K562 (cell line): ENCODE measurements at regions not wholly inside any gene's neighbourhood (a gene's known extent, or its start where the extent isn't known, plus 50 kb on each side); places are given as distances from the start of the nearest gene placed in this dataset.

ENCODE experiments used
- ATAC-seq: fragments of 200-7000 bp; cut with Tn5 transposase; 3 replicates; pipeline ENCODE4 v1.9.1; 2020; ENCODE audit warnings: moderate library complexity
- BruUV-seq: library from RNA; stranded (reverse); fragments of 400-500 nt; replicated peaks from 2 replicates; lab custom pipeline; 2021; lab: Mats Ljungman, UMichigan
- CTCF ChIA-PET: fragments of 300-600 bp; formaldehyde crosslinking; extraction: SDS; loops from one replicate; lab custom pipeline; 2021; ENCODE audit warnings: low intra/inter-chr PET ratio; lab: Yijun Ruan, JAX
- POLR2A ChIA-PET: fragments of 300-600, 350-650 bp; sonication (Branson Sonifier 250); formaldehyde crosslinking; extraction: SDS; loops from one replicate; lab custom pipeline; 2021; ENCODE audit warnings: antibody characterized with exemption, inconsistent platforms; lab: Yijun Ruan, JAX
- DNase-seq, 4 experiments: peaks; one replicate each; pipeline versions ENCODE4 v3.0.0 to v3.0.0-alpha.2; 2011 to 2018; ENCODE audit warnings: low spot score in 3 of 4, mixed read lengths in 3 of 4; ENCODE audit errors: extremely low read depth in 1 of 4
- FAIRE-seq: peaks from 2 replicates; lab custom pipeline; 2011; peaks lifted over from hg19 to GRCh38; lab: Jason Lieb, UNC
- H2AFZ ChIP-seq: 2 replicates; pipeline ENCODE4 v1.6.0; 2011; ENCODE audit warnings: low read depth, low read length, control low read depth, inconsistent platforms
- H3K27ac ChIP-seq: fragments of 200-600 bp; 3 replicates; pipeline ENCODE4 v1.8.0; 2011; ENCODE audit warnings: low read depth, mild to moderate bottlenecking, control low read depth, inconsistent platforms, low read length, moderate library complexity, mixed read lengths; ENCODE audit errors: extremely low read depth
- H3K27me3 ChIP-seq, 2 experiments: fragments of 300-600 bp in 1 of 2; 2 replicates in 1 of 2; 3 replicates in 1 of 2; pipeline versions ENCODE4 v1.6.0 to v1.8.0; 2011; ENCODE audit warnings: inconsistent platforms in 2 of 2, low read length in 2 of 2, mild to moderate bottlenecking in 1 of 2, mixed read lengths in 1 of 2, moderate library complexity in 1 of 2; ENCODE audit not compliant: control insufficient read depth in 2 of 2, insufficient read depth in 2 of 2
- H3K36me3 ChIP-seq: fragments of 300-600 bp; 3 replicates; pipeline ENCODE4 v1.8.0; 2011; ENCODE audit warnings: mild to moderate bottlenecking, low read length, inconsistent platforms; ENCODE audit not compliant: control insufficient read depth, insufficient read depth
- H3K4me1 ChIP-seq, 2 experiments: fragments of 200-600 bp in 1 of 2; replicated peaks in 1 of 2; 2 replicates in 1 of 2; 3 replicates in 1 of 2; pipeline versions ENCODE4 v1.5.1 to v1.8.0; 2011; ENCODE audit warnings: inconsistent platforms in 2 of 2, low read length in 2 of 2, mild to moderate bottlenecking in 1 of 2, mixed read lengths in 1 of 2, moderate library complexity in 1 of 2; ENCODE audit not compliant: control insufficient read depth in 2 of 2, insufficient read depth in 2 of 2
- H3K4me2 ChIP-seq: 2 replicates; pipeline ENCODE4 v1.6.1; 2011; ENCODE audit warnings: low read length, control low read depth, inconsistent platforms, mixed read lengths; ENCODE audit not compliant: insufficient read depth
- H3K4me3 ChIP-seq: fragments of 200-600 bp; sonication (generic), shearing (Covaris generic); 2 replicates; pipeline ENCODE4 v1.5.1; 2016; ENCODE audit warnings: control low read depth, inconsistent platforms
- H3K79me2 ChIP-seq: fragments of 200-600 bp; 3 replicates; pipeline ENCODE4 v1.8.0; 2011; ENCODE audit warnings: low read length, inconsistent platforms; ENCODE audit not compliant: control insufficient read depth, insufficient read depth
- H3K9ac ChIP-seq, 2 experiments: 2 replicates each; pipeline versions ENCODE4 v1.6.0 to v1.6.1; 2011; ENCODE audit warnings: low read depth in 2 of 2, low read length in 2 of 2, control low read depth in 1 of 2, inconsistent platforms in 1 of 2, mild to moderate bottlenecking in 1 of 2, mixed read lengths in 1 of 2; ENCODE audit not compliant: insufficient read depth in 1 of 2
- H3K9me1 ChIP-seq: one replicate; pipeline ENCODE4 v1.6.0; 2011; ENCODE audit warnings: inconsistent platforms, mild to moderate bottlenecking, low read length, moderate library complexity; ENCODE audit not compliant: control insufficient read depth, insufficient read depth
- H3K9me3 ChIP-seq: replicated peaks from 2 replicates; pipeline ENCODE4 v1.5.1; 2011; ENCODE audit warnings: low read depth, low read length, inconsistent platforms; ENCODE audit not compliant: control insufficient read depth, insufficient read depth
- H4K20me1 ChIP-seq: replicated peaks from 2 replicates; pipeline ENCODE4 v1.6.1; 2011; ENCODE audit warnings: low read length, inconsistent platforms, mixed read lengths; ENCODE audit not compliant: control insufficient read depth, insufficient read depth
- CBX1 ChIP-seq: sonication (generic); IDR thresholded peaks from 2 replicates; pipeline ENCODE4 v1.6.1; 2016; ENCODE audit warnings: antibody characterized with exemption, low read depth, mild to moderate bottlenecking
- CBX8 ChIP-seq: fragments of 200-600 bp; sonication (generic); IDR thresholded peaks from 2 replicates; pipeline ENCODE4 v1.6.1; 2012; ENCODE audit warnings: borderline replicate concordance, mixed run types, low read depth, mild to moderate bottlenecking, moderate library complexity, mixed read lengths, low read length, control low read depth, inconsistent platforms; ENCODE audit not compliant: poor library complexity, severe bottlenecking; ENCODE audit errors: extremely low read depth
- CSDE1 ChIP-seq, 2 experiments: fragments of 450-650 bp; IDR thresholded peaks; 2 replicates each; pipeline ENCODE4 v1.6.1; 2016; ENCODE audit warnings: mild to moderate bottlenecking in 1 of 2
- ETS2 ChIP-seq: IDR thresholded peaks from 2 replicates; pipeline ENCODE4 v1.6.1; 2016; ENCODE audit warnings: borderline replicate concordance, missing genetic modification characterization, mild to moderate bottlenecking, moderate library complexity, missing compliant biosample characterization; ENCODE audit not compliant: poor library complexity, severe bottlenecking
- GTF2E2 ChIP-seq: fragments of 200-800 bp; sonication (Bioruptor generic); IDR thresholded peaks from 2 replicates; pipeline ENCODE4 v1.6.1; 2016; ENCODE audit warnings: missing genetic modification characterization, missing compliant biosample characterization
- JUN ChIP-seq, 2 experiments: sonication (generic) in 1 of 2; formaldehyde crosslinking in 1 of 2; IDR thresholded peaks; 2 replicates each; pipeline versions ENCODE4 v1.6.1 to v1.8.0; 2012 to 2022; ENCODE audit warnings: borderline replicate concordance in 2 of 2, mild to moderate bottlenecking in 2 of 2, improper control_type of control experiment in 1 of 2, low read depth in 1 of 2, low read length in 1 of 2, missing genetic modification reagents in 1 of 2
- KDM2B ChIP-seq: fragments of 250-450 bp; sonication (Bioruptor Pico); IDR thresholded peaks from 2 replicates; pipeline ENCODE4 v1.8.0; 2021; ENCODE audit warnings: mild to moderate bottlenecking, moderate library complexity
- KDM5B ChIP-seq: fragments of 200-600 bp; sonication (generic); IDR thresholded peaks from 2 replicates; pipeline ENCODE4 v1.6.1; 2012; ENCODE audit warnings: low read depth, mild to moderate bottlenecking, moderate library complexity, low read length, control low read depth, inconsistent platforms; ENCODE audit not compliant: insufficient replicate concordance
- MTF1 ChIP-seq: fragments of 250-450 bp; sonication (Bioruptor Pico); IDR thresholded peaks from 2 replicates; pipeline ENCODE4 v1.9.0; 2021; ENCODE audit warnings: moderate library complexity, mild to moderate bottlenecking, inconsistent platforms, borderline replicate concordance
- NR2F6 ChIP-seq: fragments of 450-650 bp; formaldehyde crosslinking; IDR thresholded peaks from 2 replicates; pipeline ENCODE4 v1.4.0; 2020; ENCODE audit warnings: mild to moderate bottlenecking
- SNIP1 ChIP-seq: fragments of 450-650 bp; IDR thresholded peaks from 2 replicates; pipeline ENCODE4 v1.7.1; 2017; ENCODE audit warnings: low read depth, mild to moderate bottlenecking
- SRSF1 ChIP-seq: fragments of 200-400 bp; formaldehyde crosslinking; IDR thresholded peaks from 2 replicates; pipeline ENCODE4 v1.6.1; 2017; ENCODE audit warnings: mild to moderate bottlenecking, low read depth, low read length, moderate library complexity
- TCF3 ChIP-seq: sonication (generic); formaldehyde crosslinking; IDR thresholded peaks from 2 replicates; pipeline ENCODE4 v1.4.0; 2020; ENCODE audit warnings: mild to moderate bottlenecking, missing genetic modification reagents
- TEAD4 ChIP-seq, 2 experiments: sonication (generic) in 1 of 2; formaldehyde crosslinking in 1 of 2; IDR thresholded peaks; 2 replicates each; pipeline versions ENCODE4 v1.6.1 to v1.8.0; 2012 to 2022; ENCODE audit warnings: borderline replicate concordance in 1 of 2, inconsistent platforms in 1 of 2, low read length in 1 of 2, mild to moderate bottlenecking in 1 of 2, missing genetic modification reagents in 1 of 2
- ZNF41 ChIP-seq: fragments of 250-450 bp; sonication (Bioruptor Pico); conservative IDR thresholded peaks from 2 replicates; pipeline ENCODE4 v1.4.0; 2020; ENCODE audit warnings: mild to moderate bottlenecking
- ZNF699 ChIP-seq: fragments of 250-450 bp; sonication (Bioruptor Pico); IDR thresholded peaks from 2 replicates; pipeline ENCODE4 v1.8.0; 2021; ENCODE audit warnings: mild to moderate bottlenecking, moderate library complexity; ENCODE audit not compliant: insufficient replicate concordance
- WGBS: fragments of 100-300 bp; shearing (Covaris generic); methylation state at CpG from one replicate; pipeline ENCODE4 v1.1.6; 2016; ENCODE audit warnings: low coverage, mixed read lengths; ENCODE audit not compliant: insufficient coverage; ENCODE audit errors: missing lambda C conversion rate; 5-methylcytosine and 5-hydroxymethylcytosine counted together
- in situ Hi-C: fragments of 300-500 bp; cut with MboI; formaldehyde crosslinking; loops from 4 replicates; pipeline ENCODE4 v1.15.0; 2018; ENCODE audit warnings: inconsistent platforms, mixed read lengths
- intact Hi-C: fragments of 100-400 bp; cut with micrococcal nuclease; formaldehyde crosslinking; loops from 2 replicates; pipeline ENCODE4 v1.14.2; 2022
- TF ChIP-seq, protein P1 (sequence below), 3 experiments: fragments of 200-800 bp in 1 of 3; sonication (Bioruptor generic) in 1 of 3; sonication (generic) in 1 of 3; formaldehyde crosslinking in 1 of 3; IDR thresholded peaks; 2 replicates each; pipeline versions ENCODE4 v1.6.1 to v1.8.0; 2016 to 2022; ENCODE audit warnings: mild to moderate bottlenecking in 2 of 3, missing compliant biosample characterization in 2 of 3, missing genetic modification characterization in 2 of 3, missing genetic modification reagents in 1 of 3
- TF ChIP-seq, protein P2 (sequence below): IDR thresholded peaks from 3 replicates; pipeline ENCODE4 v1.6.1; 2011; ENCODE audit warnings: borderline replicate concordance, mild to moderate bottlenecking; ENCODE audit not compliant: insufficient read length, insufficient read depth

DNA sequence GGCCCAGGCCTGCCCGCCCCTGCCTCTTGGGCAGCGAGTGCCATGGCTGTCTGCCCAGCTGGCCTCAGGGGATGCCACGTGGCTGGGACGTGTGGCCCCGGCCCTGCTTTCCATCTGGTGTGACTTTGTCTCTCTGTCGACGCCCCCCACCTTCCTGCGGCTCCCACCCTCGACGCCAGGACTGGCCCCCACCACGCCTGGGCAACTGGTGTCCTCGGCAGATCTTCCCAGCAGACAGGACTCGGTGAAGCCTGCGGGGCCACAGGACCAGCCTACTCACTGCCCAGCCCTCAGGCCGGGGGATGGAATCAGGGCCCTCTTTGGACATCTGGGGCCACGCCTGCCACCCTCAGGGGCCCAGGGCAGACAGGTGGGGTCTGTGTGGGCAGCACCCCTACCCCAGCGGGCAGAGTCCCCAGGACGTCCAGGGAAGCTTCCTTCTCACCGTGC, 55.1 kb downstream of the UNCX start (continued):
- TF ChIP-seq KDM5B, result no peak
- no peak for TF ChIP-seq ETS2 (tag)
- no peak for TF ChIP-seq ZNF41
- no peak for TF ChIP-seq GTF2E2
- no peak for TF ChIP-seq TCF3 (CRISPR knock-in tag)
- TF ChIP-seq SNIP1, result no peak
- TF ChIP-seq NR2F6 (CRISPR knock-in tag), result no peak
- TF ChIP-seq KDM2B (CRISPR knock-in tag), result no peak

- peaks cover 0 to 42% of the 10 kb centered on the region in 2 experiments; a peak in 2 of 5 replicates for H3K4me1 ChIP-seq
- no peaks in the 10 kb centered on the region for H3K79me2 ChIP-seq
- no peaks in the 10 kb centered on the region for H3K9me3 ChIP-seq
- CTCF ChIA-PET, result no interaction called here
- H3K27ac ChIP-seq, result no peak overlapping the region
- DNase-seq (no peak), FAIRE-seq (no peak), ATAC-seq (no peak)
- no peak overlapping the region for H3K9ac ChIP-seq
- no peak overlapping the region for H3K4me3 ChIP-seq
- POLR2A ChIA-PET, result no interaction called here
- no TSS peak for BruUV-seq
- no peaks in the 10 kb centered on the region for H3K9me1 ChIP-seq
- 9% methylated on average over 19 of the region's 26 CpGs for WGBS
- H4K20me1 ChIP-seq, result 0 out of 2 replicates have a peak, but pooled peaks cover 4% of the 10 kb centered on the region
- no peaks in the 10 kb centered on the region for H3K36me3 ChIP-seq
- H2AFZ ChIP-seq, result no peak overlapping the region
- peaks cover 26 to 89% of the 10 kb centered on the region in 2 experiments; a peak in 4 of 5 replicates for H3K27me3 ChIP-seq
- H3K4me2 ChIP-seq, result no peak overlapping the region
- in situ Hi-C loops (no loop called here), intact Hi-C loops (no loop called here)
- TF ChIP-seq, protein P1, sequence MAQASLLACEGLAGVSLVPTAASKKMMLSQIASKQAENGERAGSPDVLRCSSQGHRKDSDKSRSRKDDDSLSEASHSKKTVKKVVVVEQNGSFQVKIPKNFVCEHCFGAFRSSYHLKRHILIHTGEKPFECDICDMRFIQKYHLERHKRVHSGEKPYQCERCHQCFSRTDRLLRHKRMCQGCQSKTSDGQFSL (CRISPR knock-in tag; IDR thresholded peaks at IDR 0.05), result no peak
- TF ChIP-seq, protein P1 (tag; IDR thresholded peaks at IDR 0.05), result no peak
- no peak for TF ChIP-seq CBX1
- no peak for TF ChIP-seq MTF1 (CRISPR knock-in tag)
- TF ChIP-seq, protein P2, sequence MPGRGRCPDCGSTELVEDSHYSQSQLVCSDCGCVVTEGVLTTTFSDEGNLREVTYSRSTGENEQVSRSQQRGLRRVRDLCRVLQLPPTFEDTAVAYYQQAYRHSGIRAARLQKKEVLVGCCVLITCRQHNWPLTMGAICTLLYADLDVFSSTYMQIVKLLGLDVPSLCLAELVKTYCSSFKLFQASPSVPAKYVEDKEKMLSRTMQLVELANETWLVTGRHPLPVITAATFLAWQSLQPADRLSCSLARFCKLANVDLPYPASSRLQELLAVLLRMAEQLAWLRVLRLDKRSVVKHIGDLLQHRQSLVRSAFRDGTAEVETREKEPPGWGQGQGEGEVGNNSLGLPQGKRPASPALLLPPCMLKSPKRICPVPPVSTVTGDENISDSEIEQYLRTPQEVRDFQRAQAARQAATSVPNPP, result no peak
- no peak for TF ChIP-seq ZNF699 (CRISPR knock-in tag)
- TF ChIP-seq CBX8, result no peak
- TF ChIP-seq TEAD4 (IDR thresholded peaks at IDR 0.05; ENCODE audit: low read length), result no peak
- no peak for TF ChIP-seq TEAD4 (CRISPR knock-in tag; IDR thresholded peaks at IDR 0.05; ENCODE audit: borderline replicate concordance)
- TF ChIP-seq SRSF1, result no peak
- TF ChIP-seq JUN (IDR thresholded peaks at IDR 0.05; ENCODE audit: borderline replicate concordance, low read depth, low read length), result no peak
- TF ChIP-seq JUN (CRISPR knock-in tag; IDR thresholded peaks at IDR 0.05; ENCODE audit: borderline replicate concordance), result no peak
- no peak for TF ChIP-seq CSDE1 (IDR thresholded peaks at IDR 0.05)
Measured at GRCh38 chr7:1288390-1288995, 55.8 kb downstream of the UNCX start.
